H9 (cell line): ENCODE measurements at regions not wholly inside any gene's neighbourhood (a gene's known extent, or its start where the extent isn't known, plus 50 kb on each side); places are given as distances from the start of the nearest gene placed in this dataset.

Experiments
- DNase-seq: peaks from one replicate; pipeline ENCODE4 v3.0.0-alpha.2; 2017
- H2AFZ ChIP-seq: one replicate; pipeline ENCODE4 v1.6.1; 2013; ENCODE audit warnings: mild to moderate bottlenecking, low read length, control low read depth, moderate library complexity
- H2AK5ac ChIP-seq: 2 replicates; pipeline ENCODE4 v1.6.1; 2013; ENCODE audit warnings: low read length, control low read depth, mixed read lengths; ENCODE audit not compliant: insufficient read length
- H2BK120ac ChIP-seq: one replicate; pipeline ENCODE4 v1.6.1; 2013; ENCODE audit warnings: low read depth, mild to moderate bottlenecking, low read length, control low read depth, inconsistent platforms; ENCODE audit not compliant: poor library complexity, severe bottlenecking
- H2BK12ac ChIP-seq: 2 replicates; pipeline ENCODE4 v1.6.1; 2013; ENCODE audit warnings: low read length, control low read depth, mixed read lengths, low read depth; ENCODE audit not compliant: insufficient read length
- H2BK15ac ChIP-seq: 2 replicates; pipeline ENCODE4 v1.6.1; 2013; ENCODE audit warnings: low read depth, low read length, control low read depth
- H2BK20ac ChIP-seq: one replicate; pipeline ENCODE4 v1.6.1; 2013; ENCODE audit warnings: low read depth, mild to moderate bottlenecking, low read length, control low read depth, inconsistent platforms; ENCODE audit not compliant: poor library complexity, severe bottlenecking
- H2BK5ac ChIP-seq: 2 replicates; pipeline ENCODE4 v1.6.1; 2013; ENCODE audit warnings: low read length, control low read depth, mixed read lengths; ENCODE audit not compliant: insufficient read length
- H3K14ac ChIP-seq: 2 replicates; pipeline ENCODE4 v1.6.1; 2013; ENCODE audit warnings: low read length, control low read depth; ENCODE audit not compliant: insufficient read depth
- H3K18ac ChIP-seq: 2 replicates; pipeline ENCODE4 v1.6.1; 2013; ENCODE audit warnings: low read depth, mild to moderate bottlenecking, mixed read lengths, low read length, control low read depth; ENCODE audit not compliant: insufficient read length
- H3K23ac ChIP-seq: 2 replicates; pipeline ENCODE4 v1.6.1; 2013; ENCODE audit warnings: low read length, control low read depth, mixed read lengths, low read depth; ENCODE audit not compliant: insufficient read length
- H3K23me2 ChIP-seq: 2 replicates; pipeline ENCODE4 v1.6.1; 2013; ENCODE audit warnings: low read depth, mild to moderate bottlenecking, mixed read lengths, low read length, control low read depth; ENCODE audit not compliant: insufficient read length, poor library complexity, severe bottlenecking
- H3K27ac ChIP-seq: 2 replicates; pipeline ENCODE4 v1.5.1; 2013; ENCODE audit warnings: low read length, control low read depth, mixed read lengths, low read depth; ENCODE audit not compliant: insufficient read length
- H3K27me3 ChIP-seq: 2 replicates; pipeline ENCODE4 v1.6.1; 2013; ENCODE audit warnings: low read length, control low read depth, inconsistent platforms; ENCODE audit not compliant: insufficient read depth
- H3K4ac ChIP-seq: 2 replicates; pipeline ENCODE4 v1.6.1; 2013; ENCODE audit warnings: low read depth, mild to moderate bottlenecking, control low read depth, inconsistent platforms, low read length, moderate library complexity
- H3K4me1 ChIP-seq: 2 replicates; pipeline ENCODE4 v1.6.1; 2013; ENCODE audit warnings: low read length, control low read depth, inconsistent platforms; ENCODE audit not compliant: insufficient read depth
- H3K4me2 ChIP-seq: 2 replicates; pipeline ENCODE4 v1.6.1; 2013; ENCODE audit warnings: low read length, control low read depth, mixed read lengths; ENCODE audit not compliant: insufficient read length, insufficient read depth
- H3K56ac ChIP-seq: 2 replicates; pipeline ENCODE4 v1.6.1; 2013; ENCODE audit warnings: low read depth, mild to moderate bottlenecking, mixed read lengths, low read length, control low read depth; ENCODE audit not compliant: insufficient read length
- H3K79me1 ChIP-seq: 2 replicates; pipeline ENCODE4 v1.6.1; 2013; ENCODE audit warnings: low read depth, mild to moderate bottlenecking, moderate library complexity, low read length, control low read depth, inconsistent platforms; ENCODE audit not compliant: insufficient read depth, poor library complexity, severe bottlenecking
- H3K79me2 ChIP-seq: 2 replicates; pipeline ENCODE4 v1.6.1; 2013; ENCODE audit warnings: low read length, control low read depth, inconsistent platforms; ENCODE audit not compliant: insufficient read depth
- H3K9ac ChIP-seq: 2 replicates; pipeline ENCODE4 v1.6.1; 2013; ENCODE audit warnings: low read length, control low read depth, mixed read lengths; ENCODE audit not compliant: insufficient read length; ENCODE audit errors: extremely low read depth
- H3K9me3 ChIP-seq: one replicate; pipeline ENCODE4 v1.6.1; 2013; ENCODE audit warnings: low read depth, low read length, inconsistent platforms; ENCODE audit not compliant: control insufficient read depth
- H3T11ph ChIP-seq: one replicate; pipeline ENCODE4 v1.6.1; 2013; ENCODE audit warnings: mild to moderate bottlenecking, low read length, control low read depth, inconsistent platforms
- H4K20me1 ChIP-seq: one replicate; pipeline ENCODE4 v1.6.1; 2013; ENCODE audit not compliant: control insufficient read depth, insufficient read length, insufficient read depth
- H4K5ac ChIP-seq: 2 replicates; pipeline ENCODE4 v1.6.1; 2013; ENCODE audit warnings: low read depth, mild to moderate bottlenecking, mixed read lengths, low read length, control low read depth; ENCODE audit not compliant: insufficient read length
- H4K8ac ChIP-seq: replicated peaks from 2 replicates; pipeline ENCODE4 v1.6.1; 2013; ENCODE audit warnings: low read length, control low read depth, mixed read lengths, low read depth; ENCODE audit not compliant: insufficient read length
- H4K91ac ChIP-seq: 2 replicates; pipeline ENCODE4 v1.6.1; 2013; ENCODE audit warnings: low read depth, mild to moderate bottlenecking, moderate library complexity, mixed read lengths, low read length, control low read depth; ENCODE audit not compliant: insufficient read length
- H3K27ac Mint-ChIP-seq, 3 experiments: 2 replicates in 2 of 3; 3 replicates in 1 of 3; pipeline ENCODE4 v1.8.0; 2020 to 2021; ENCODE audit warnings: mixed read lengths in 3 of 3, mild to moderate bottlenecking in 1 of 3, moderate library complexity in 1 of 3
- H3K27me3 Mint-ChIP-seq: 2 replicates; pipeline ENCODE4 v1.8.0; 2021; ENCODE audit warnings: low read depth, mild to moderate bottlenecking, moderate library complexity, mixed read lengths
- H3K36me3 Mint-ChIP-seq, 3 experiments: 2 replicates in 2 of 3; 3 replicates in 1 of 3; pipeline ENCODE4 v1.8.0; 2020 to 2021; ENCODE audit warnings: low read depth in 3 of 3, mixed read lengths in 3 of 3; ENCODE audit not compliant: insufficient read depth in 1 of 3
- H3K4me1 Mint-ChIP-seq, 2 experiments: 2 replicates each; pipeline ENCODE4 v1.8.0; 2020; ENCODE audit warnings: mixed read lengths in 2 of 2
- H3K4me3 Mint-ChIP-seq, 2 experiments: 2 replicates in 1 of 2; 3 replicates in 1 of 2; pipeline ENCODE4 v1.8.0; 2020 to 2021; ENCODE audit warnings: mild to moderate bottlenecking in 2 of 2, mixed read lengths in 2 of 2, moderate library complexity in 1 of 2
- H3K9me3 Mint-ChIP-seq, 2 experiments: 2 replicates in 1 of 2; 3 replicates in 1 of 2; pipeline ENCODE4 v1.8.0; 2020; ENCODE audit warnings: mild to moderate bottlenecking in 2 of 2, mixed read lengths in 2 of 2, moderate library complexity in 1 of 2
- WGBS: extraction: QIAGEN DNeasy Blood & Tissue Kit; methylation state at CpG from one replicate; pipeline ENCODE4 v1.1.7; 2013; ENCODE audit warnings: missing lambda C conversion rate, low lambda C conversion rate, mixed read lengths; ENCODE audit not compliant: insufficient read length; ENCODE audit errors: extremely low coverage; 5-methylcytosine and 5-hydroxymethylcytosine counted together
- TF ChIP-seq, protein P1 (sequence below): fragments of 200-600 bp; sonication (generic); conservative IDR thresholded peaks from 3 replicates; pipeline ENCODE4 v1.8.0; 2021; ENCODE audit warnings: antibody characterized with exemption, mild to moderate bottlenecking

DNA sequence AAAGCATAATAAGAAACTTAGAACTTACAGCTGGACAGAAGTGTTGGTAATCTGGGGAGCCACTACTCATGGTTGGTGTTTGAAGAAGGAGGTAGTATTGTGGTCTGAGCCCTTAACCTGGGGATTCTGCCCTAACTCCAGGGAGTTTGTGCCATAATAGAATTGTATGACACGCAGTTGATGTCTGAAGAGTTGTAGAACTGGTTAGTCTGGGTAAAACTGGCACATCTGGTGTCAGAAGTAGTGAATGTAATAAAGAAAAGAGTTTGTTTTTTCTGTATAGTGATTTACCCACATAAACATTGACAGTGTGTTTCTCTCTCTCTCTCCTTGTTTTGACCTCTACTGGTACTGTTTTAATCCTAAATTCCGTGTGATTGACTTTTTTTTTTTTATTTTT is 448.1 kb upstream of the SEMA3D start:
- Histone ChIP-seq H2BK15ac (no peak overlapping the region), H4K20me1 (no peaks in the 10 kb centered on the region), H3K27ac (no peak overlapping the region), H3T11ph (no peak overlapping the region), H3K79me2 (no peaks in the 10 kb centered on the region), H3K14ac (no peak overlapping the region), H3K56ac (no peak overlapping the region), H3K4me1 (peaks cover 4% of the 10 kb centered on the region; the same call in 1 of the 2 replicates), H2BK20ac (no peak overlapping the region), H3K4ac (no peak overlapping the region), H4K91ac (no peak overlapping the region), H3K23ac (no peak overlapping the region), H3K9me3 (no peaks in the 10 kb centered on the region), H3K4me2 (no peak overlapping the region), H4K8ac (no peak overlapping the region), H2BK120ac (no peak overlapping the region), H3K18ac (no peak overlapping the region), H3K9ac (no peak overlapping the region), H2AK5ac (no peak overlapping the region), H3K23me2 (no peaks in the 10 kb centered on the region), H4K5ac (no peak overlapping the region), H2BK12ac (no peak overlapping the region), H3K79me1 (no peaks in the 10 kb centered on the region), H3K27me3 (no peaks in the 10 kb centered on the region), H2BK5ac (no peak overlapping the region), H2AFZ (no peak overlapping the region)
- Mint-ChIP-seq H3K9me3 (no peaks in the 10 kb centered on the region), H3K36me3 (no peaks in the 10 kb centered on the region), H3K4me3 (no peak overlapping the region), H3K27me3 (no peaks in the 10 kb centered on the region), H3K4me1 (peaks cover 9 to 10% of the 10 kb centered on the region in 2 experiments; a peak in 3 of 4 replicates), H3K27ac (no peak overlapping the region; a peak in 1 of 7 replicates)
- no peak for DNase-seq
- no CpG with 5 or more reads among the region's 2 CpGs for WGBS
- TF ChIP-seq, protein P1, sequence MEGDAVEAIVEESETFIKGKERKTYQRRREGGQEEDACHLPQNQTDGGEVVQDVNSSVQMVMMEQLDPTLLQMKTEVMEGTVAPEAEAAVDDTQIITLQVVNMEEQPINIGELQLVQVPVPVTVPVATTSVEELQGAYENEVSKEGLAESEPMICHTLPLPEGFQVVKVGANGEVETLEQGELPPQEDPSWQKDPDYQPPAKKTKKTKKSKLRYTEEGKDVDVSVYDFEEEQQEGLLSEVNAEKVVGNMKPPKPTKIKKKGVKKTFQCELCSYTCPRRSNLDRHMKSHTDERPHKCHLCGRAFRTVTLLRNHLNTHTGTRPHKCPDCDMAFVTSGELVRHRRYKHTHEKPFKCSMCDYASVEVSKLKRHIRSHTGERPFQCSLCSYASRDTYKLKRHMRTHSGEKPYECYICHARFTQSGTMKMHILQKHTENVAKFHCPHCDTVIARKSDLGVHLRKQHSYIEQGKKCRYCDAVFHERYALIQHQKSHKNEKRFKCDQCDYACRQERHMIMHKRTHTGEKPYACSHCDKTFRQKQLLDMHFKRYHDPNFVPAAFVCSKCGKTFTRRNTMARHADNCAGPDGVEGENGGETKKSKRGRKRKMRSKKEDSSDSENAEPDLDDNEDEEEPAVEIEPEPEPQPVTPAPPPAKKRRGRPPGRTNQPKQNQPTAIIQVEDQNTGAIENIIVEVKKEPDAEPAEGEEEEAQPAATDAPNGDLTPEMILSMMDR = no peak
